KMS-11 (cell line): ENCODE measurements at regions not wholly inside any gene's neighbourhood (a gene's known extent, or its start where the extent isn't known, plus 50 kb on each side); places are given as distances from the start of the nearest gene placed in this dataset.

Source experiments
- H2AFZ ChIP-seq: fragments of 200-600 bp; sonication (generic); 2 replicates; pipeline ENCODE4 v1.6.1; 2016; ENCODE audit warnings: antibody characterized with exemption, mixed run types, low read depth
- H3K27ac ChIP-seq: fragments of 200-600 bp; sonication (generic); 2 replicates; pipeline ENCODE4 v1.6.1; 2016; ENCODE audit warnings: mild to moderate bottlenecking, mixed run types
- H3K27me3 ChIP-seq: fragments of 200-600 bp; sonication (generic); 2 replicates; pipeline ENCODE4 v1.6.1; 2017; ENCODE audit warnings: mild to moderate bottlenecking, low read depth, mixed run types, moderate library complexity; ENCODE audit not compliant: insufficient read depth
- H3K36me3 ChIP-seq: fragments of 200-600 bp; sonication (generic); 2 replicates; pipeline ENCODE4 v1.6.1; 2017; ENCODE audit warnings: mild to moderate bottlenecking, mixed run types; ENCODE audit not compliant: insufficient read depth
- H3K4me1 ChIP-seq: fragments of 200-600 bp; sonication (generic); 2 replicates; pipeline ENCODE4 v1.6.1; 2016; ENCODE audit warnings: mild to moderate bottlenecking, low read depth, mixed run types; ENCODE audit not compliant: poor library complexity, severe bottlenecking
- H3K4me2 ChIP-seq: fragments of 200-600 bp; sonication (generic); 2 replicates; pipeline ENCODE4 v1.7.0; 2016; ENCODE audit warnings: mild to moderate bottlenecking, mixed run types
- H3K4me3 ChIP-seq: fragments of 200-600 bp; sonication (generic); IDR thresholded peaks from 2 replicates; pipeline ENCODE4 v1.6.1; 2017; ENCODE audit warnings: low read depth, low read length, mixed read lengths; ENCODE audit not compliant: insufficient read depth
- H3K79me2 ChIP-seq: fragments of 200-600 bp; sonication (generic); 2 replicates; pipeline ENCODE4 v1.6.1; 2016; ENCODE audit warnings: low read depth, mixed run types; ENCODE audit not compliant: insufficient read depth
- H3K9ac ChIP-seq: fragments of 200-600 bp; sonication (generic); 2 replicates; pipeline ENCODE4 v1.6.1; 2016; ENCODE audit warnings: mild to moderate bottlenecking, mixed run types
- H4K20me1 ChIP-seq: fragments of 200-600 bp; sonication (generic); 2 replicates; pipeline ENCODE4 v1.6.1; 2016; ENCODE audit warnings: mild to moderate bottlenecking, mixed run types; ENCODE audit not compliant: insufficient read depth
- TF ChIP-seq, protein P1 (sequence below): fragments of 200-600 bp; sonication (generic); conservative IDR thresholded peaks from 2 replicates; pipeline ENCODE4 v1.6.1; 2017; ENCODE audit warnings: low read depth, mild to moderate bottlenecking, antibody characterized with exemption, low read length, moderate library complexity, mixed read lengths

DNA sequence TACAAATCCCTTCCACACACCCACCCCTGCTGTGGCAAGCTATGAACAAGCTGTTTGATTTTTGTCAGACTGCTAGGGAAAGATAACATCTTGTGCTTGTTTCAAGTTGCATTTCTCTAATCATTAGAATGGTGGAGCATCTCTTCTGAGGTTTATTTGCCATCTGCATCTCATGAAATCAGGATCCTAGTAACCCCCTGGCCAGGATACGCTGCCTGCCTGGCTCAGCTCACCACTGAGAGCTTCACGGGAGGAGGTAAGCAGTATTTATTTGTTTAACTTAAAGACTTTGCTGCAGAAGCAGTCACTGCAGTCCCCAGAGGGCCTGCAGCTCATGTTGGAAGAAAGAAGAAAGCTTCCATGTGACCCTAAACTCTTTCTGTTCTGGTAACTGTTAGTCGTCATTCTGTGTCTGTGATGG lies 83.3 kb upstream of the CXCL14 start:
- Histone ChIP-seq H3K4me1 (no peaks in the 10 kb centered on the region), H4K20me1 (no peaks in the 10 kb centered on the region)

DNA sequence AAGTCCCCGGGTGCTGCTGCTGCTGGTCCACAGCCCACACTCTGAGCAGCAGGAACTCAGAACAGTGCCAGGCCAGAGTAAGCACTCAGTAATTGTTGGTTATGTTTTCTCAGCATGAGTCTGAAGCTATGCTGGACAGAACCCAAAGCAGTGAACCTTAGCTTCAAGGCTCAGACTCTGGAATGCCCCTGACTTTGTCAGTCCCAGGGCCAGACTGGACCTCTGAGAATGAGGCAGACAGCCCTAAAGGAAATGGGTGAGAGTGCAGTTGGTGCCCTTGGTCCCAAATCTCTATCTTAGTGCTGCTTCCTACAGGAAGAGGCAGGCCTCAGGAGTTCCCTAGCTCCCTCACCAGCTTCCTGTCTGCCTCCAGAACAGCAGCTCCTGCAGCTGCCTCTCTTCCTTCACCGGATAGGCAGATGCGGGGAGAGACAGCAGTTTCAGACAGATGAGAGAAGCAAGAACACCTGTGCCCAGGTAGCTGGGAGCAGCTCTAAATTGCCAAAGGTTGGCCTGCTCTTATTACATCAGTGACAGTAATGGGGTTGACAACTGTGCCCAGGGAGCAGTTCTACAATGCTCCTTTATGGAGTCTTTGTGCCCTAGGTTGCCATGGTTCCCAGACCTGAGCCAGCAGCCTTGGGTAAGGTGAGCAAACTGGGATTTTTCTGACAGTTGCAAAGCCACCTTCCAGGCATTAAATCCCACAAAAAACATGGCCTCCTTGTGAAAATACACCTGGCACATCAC lies 82.2 kb upstream of the CXCL14 start:
- Histone ChIP-seq H2AFZ (no peak overlapping the region), H3K9ac (no peak overlapping the region), H3K27me3 (no peaks in the 10 kb centered on the region), H3K79me2 (no peaks in the 10 kb centered on the region), H3K4me1 (no peaks in the 10 kb centered on the region), H3K4me2 (no peak overlapping the region), H3K36me3 (no peaks in the 10 kb centered on the region), H3K27ac (no peak overlapping the region), H4K20me1 (no peaks in the 10 kb centered on the region), H3K4me3 (no peak overlapping the region)
- TF ChIP-seq, protein P1, sequence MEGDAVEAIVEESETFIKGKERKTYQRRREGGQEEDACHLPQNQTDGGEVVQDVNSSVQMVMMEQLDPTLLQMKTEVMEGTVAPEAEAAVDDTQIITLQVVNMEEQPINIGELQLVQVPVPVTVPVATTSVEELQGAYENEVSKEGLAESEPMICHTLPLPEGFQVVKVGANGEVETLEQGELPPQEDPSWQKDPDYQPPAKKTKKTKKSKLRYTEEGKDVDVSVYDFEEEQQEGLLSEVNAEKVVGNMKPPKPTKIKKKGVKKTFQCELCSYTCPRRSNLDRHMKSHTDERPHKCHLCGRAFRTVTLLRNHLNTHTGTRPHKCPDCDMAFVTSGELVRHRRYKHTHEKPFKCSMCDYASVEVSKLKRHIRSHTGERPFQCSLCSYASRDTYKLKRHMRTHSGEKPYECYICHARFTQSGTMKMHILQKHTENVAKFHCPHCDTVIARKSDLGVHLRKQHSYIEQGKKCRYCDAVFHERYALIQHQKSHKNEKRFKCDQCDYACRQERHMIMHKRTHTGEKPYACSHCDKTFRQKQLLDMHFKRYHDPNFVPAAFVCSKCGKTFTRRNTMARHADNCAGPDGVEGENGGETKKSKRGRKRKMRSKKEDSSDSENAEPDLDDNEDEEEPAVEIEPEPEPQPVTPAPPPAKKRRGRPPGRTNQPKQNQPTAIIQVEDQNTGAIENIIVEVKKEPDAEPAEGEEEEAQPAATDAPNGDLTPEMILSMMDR = no peak

More for the DNA sequence above, 83.3 kb upstream of the CXCL14 start:
- Histone ChIP-seq H3K79me2 (no peaks in the 10 kb centered on the region), H3K4me3 (no peak overlapping the region), H3K36me3 (no peaks in the 10 kb centered on the region), H3K27me3 (no peaks in the 10 kb centered on the region), H3K4me2 (no peak overlapping the region), H2AFZ (no peak overlapping the region), H3K27ac (no peak overlapping the region), H3K9ac (no peak overlapping the region)
- TF ChIP-seq, protein P1 = no peak

DNA sequence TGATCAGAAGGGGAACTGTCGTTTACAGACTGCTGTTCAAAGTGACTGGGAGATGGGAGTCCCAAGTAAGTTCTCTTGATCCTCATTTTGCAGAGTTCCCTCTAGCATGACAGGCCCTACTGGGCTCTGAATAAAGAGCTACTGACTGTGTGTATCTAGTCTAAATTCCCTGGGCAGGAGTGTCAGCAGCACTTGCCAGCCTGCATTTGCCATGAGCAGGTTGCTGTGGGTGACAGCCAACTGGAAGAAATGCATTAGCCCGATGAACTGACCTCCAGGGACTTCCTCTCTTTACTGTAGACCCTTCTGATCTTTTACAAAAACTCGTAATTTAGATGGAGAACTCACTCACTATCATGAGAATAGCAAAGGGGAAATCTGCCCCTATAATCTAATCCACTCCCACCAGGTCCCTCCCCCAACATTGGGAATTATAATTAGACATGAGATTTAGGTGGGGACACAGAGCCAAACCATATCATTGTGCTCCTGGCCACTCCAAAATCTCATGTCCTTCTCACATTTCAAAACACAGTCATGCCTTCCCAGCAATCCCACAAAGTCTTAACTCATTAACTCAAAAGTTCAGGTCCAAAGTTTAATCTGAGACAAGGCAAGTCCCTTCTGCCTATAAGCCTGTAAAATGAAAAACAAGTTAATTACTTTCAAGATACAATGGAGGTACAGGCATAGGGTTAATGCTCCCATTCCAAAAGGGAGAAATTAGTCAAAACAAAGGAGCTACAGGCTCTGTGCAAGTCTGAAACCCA lies 78.9 kb upstream of the CXCL14 start:
- no peak overlapping the region for H3K4me3 ChIP-seq
- H4K20me1 ChIP-seq = no peaks in the 10 kb centered on the region
- H3K27me3 ChIP-seq = no peaks in the 10 kb centered on the region
- no peak overlapping the region for H2AFZ ChIP-seq
- H3K36me3 ChIP-seq = no peaks in the 10 kb centered on the region
- H3K4me1 ChIP-seq = no peaks in the 10 kb centered on the region
- H3K9ac ChIP-seq = no peak overlapping the region
- TF ChIP-seq, protein P1 = no peak
- H3K4me2 ChIP-seq = no peak overlapping the region
- no peaks in the 10 kb centered on the region for H3K79me2 ChIP-seq
- no peak overlapping the region for H3K27ac ChIP-seq

DNA sequence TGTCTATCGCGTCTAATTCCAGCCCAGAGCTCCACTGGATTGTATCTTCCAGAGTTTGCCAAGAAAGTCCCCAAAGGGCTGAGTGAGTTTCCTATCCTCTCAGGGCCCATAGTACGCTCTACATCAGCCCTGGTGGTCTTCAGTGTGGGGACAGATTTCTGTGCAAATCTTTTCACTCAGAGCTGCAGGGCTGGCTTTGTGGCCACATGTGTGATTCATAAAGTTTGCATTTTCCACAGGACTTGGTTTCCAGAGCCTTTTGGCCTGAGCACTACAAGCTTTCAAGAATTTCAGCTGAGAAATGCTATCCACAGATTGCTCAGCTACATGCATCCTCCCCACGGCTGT lies 76.7 kb upstream of the CXCL14 start:
- Histone ChIP-seq H3K9ac (no peak overlapping the region), H3K4me1 (no peaks in the 10 kb centered on the region), H3K36me3 (no peaks in the 10 kb centered on the region), H3K27ac (no peak overlapping the region), H3K4me3 (no peak overlapping the region), H3K4me2 (no peak overlapping the region), H4K20me1 (no peaks in the 10 kb centered on the region), H3K27me3 (no peaks in the 10 kb centered on the region), H3K79me2 (no peaks in the 10 kb centered on the region), H2AFZ (no peak overlapping the region)
- TF ChIP-seq, protein P1 = no peak
